ENCODE measurements at regions not wholly inside any gene's neighbourhood (a gene's known extent, or its start where the extent isn't known, plus 50 kb on each side); places are given as distances from the start of the nearest gene placed in this dataset.

DNA sequence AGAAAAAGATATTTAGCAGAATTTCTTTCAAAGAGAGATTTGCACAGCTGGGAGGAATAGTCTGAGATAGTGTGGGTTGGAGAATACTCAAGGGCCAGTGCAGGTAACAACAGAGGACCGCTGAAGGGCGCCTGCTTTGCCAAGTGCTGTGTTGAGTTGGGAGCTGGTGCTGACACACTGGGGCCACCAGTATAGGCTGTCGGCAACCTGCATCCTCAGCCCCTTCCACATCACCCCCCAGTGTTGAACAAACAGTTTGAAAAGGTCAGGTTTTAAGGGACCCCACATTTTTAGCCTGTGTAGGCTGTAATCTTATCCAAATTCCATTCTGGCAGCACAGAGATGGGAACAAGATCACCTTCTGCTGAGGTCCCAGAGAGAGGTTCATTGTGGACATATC lies 96.6 kb downstream of the ABHD5 start:
- no peak for DNase-seq (ENCODE audit: extremely low read depth, insufficient read length)
- TF ChIP-seq, protein P1, sequence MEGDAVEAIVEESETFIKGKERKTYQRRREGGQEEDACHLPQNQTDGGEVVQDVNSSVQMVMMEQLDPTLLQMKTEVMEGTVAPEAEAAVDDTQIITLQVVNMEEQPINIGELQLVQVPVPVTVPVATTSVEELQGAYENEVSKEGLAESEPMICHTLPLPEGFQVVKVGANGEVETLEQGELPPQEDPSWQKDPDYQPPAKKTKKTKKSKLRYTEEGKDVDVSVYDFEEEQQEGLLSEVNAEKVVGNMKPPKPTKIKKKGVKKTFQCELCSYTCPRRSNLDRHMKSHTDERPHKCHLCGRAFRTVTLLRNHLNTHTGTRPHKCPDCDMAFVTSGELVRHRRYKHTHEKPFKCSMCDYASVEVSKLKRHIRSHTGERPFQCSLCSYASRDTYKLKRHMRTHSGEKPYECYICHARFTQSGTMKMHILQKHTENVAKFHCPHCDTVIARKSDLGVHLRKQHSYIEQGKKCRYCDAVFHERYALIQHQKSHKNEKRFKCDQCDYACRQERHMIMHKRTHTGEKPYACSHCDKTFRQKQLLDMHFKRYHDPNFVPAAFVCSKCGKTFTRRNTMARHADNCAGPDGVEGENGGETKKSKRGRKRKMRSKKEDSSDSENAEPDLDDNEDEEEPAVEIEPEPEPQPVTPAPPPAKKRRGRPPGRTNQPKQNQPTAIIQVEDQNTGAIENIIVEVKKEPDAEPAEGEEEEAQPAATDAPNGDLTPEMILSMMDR (IDR thresholded peaks at IDR 0.05; ENCODE audit: insufficient read depth, low read length, poor library complexity, severe bottlenecking): no peak
- no peaks in the 10 kb centered on the region; the same call in none of the 2 replicates for H3K27me3 ChIP-seq (replicated peaks; ENCODE audit: control insufficient read depth, insufficient read depth, low read length)
- H3K4me3 ChIP-seq (replicated peaks; ENCODE audit: low read depth, low read length): no peak overlapping the region
- H3K36me3 ChIP-seq (ENCODE audit: control insufficient read depth, insufficient read depth, low read length): no peaks in the 10 kb centered on the region

DNA sequence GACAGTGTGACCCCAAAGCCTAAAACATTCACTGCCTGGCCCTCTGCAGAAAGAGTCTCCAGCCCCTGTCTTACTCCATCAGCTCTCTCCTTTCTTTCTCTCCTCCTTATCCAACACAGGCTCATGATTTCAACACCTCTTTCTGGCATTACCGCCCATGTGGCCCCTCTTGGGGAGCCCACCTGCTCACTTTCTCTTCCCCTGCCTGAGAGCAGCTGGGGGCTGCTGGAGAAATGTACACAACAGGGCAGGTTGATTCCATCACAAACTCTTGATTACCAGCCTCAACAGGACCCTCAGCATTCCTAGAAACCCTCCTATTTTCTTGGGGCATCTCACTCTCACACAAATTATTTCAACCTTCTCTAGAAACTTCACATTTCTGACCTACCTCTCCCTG lies 98.3 kb downstream of the ABHD5 start:
- no peak overlapping the region for H3K4me3 ChIP-seq (replicated peaks; ENCODE audit: low read depth, low read length)
- H3K36me3 ChIP-seq (ENCODE audit: control insufficient read depth, insufficient read depth, low read length): no peaks in the 10 kb centered on the region
- TF ChIP-seq, protein P1 (IDR thresholded peaks at IDR 0.05; ENCODE audit: insufficient read depth, low read length, poor library complexity, severe bottlenecking): no peak
- no peak for DNase-seq (ENCODE audit: extremely low read depth, insufficient read length)
- no peaks in the 10 kb centered on the region; the same call in none of the 2 replicates for H3K27me3 ChIP-seq (replicated peaks; ENCODE audit: control insufficient read depth, insufficient read depth, low read length)

DNA sequence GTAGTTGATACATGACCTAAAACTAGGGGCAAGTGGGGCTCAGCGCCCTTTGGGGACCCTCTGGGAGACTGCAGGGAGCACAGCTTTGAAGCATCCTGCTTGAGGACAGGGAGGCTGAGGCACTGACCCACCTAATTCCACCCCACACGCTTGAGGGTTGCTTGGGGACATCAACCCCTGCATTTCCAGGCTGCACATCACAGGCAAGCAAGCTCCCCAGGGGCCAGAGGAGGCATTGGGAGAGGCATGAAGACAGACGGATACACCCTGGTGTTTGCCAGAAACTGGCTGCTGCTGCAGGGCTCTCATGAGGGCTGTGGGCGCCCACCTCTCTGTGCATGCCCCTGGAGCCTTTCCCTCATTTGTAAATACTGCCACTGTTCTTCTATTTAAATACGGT lies 99.3 kb downstream of the ABHD5 start:
- Histone ChIP-seq H3K27me3 (replicated peaks; ENCODE audit: control insufficient read depth, insufficient read depth, low read length) (no peaks in the 10 kb centered on the region; the same call in none of the 2 replicates), H3K36me3 (ENCODE audit: control insufficient read depth, insufficient read depth, low read length) (no peaks in the 10 kb centered on the region), H3K4me3 (replicated peaks; ENCODE audit: low read depth, low read length) (no peak overlapping the region)
- TF ChIP-seq, protein P1 (IDR thresholded peaks at IDR 0.05; ENCODE audit: insufficient read depth, low read length, poor library complexity, severe bottlenecking): no peak
- DNase-seq (ENCODE audit: extremely low read depth, insufficient read length): no peak

DNA sequence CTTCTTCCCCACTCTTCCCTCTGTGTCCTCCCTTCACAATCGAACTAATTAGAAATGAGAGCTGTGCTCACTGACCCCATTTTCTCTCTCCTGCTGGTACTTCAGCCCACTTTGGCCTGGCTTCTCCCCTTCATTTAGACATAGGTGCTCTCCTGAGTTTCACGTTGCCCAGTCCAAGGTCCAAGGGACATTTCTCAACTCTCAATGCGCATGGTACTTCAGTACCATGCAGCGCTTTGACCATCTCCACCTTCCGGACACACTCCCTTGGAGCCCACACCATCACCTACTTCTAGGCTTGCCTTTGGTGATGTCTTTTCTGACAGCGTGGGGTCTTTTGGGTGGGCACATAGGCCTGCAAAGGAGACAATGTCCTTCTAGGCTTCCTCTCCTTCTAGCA lies 99.7 kb downstream of the ABHD5 start:
- Histone ChIP-seq H3K36me3 (ENCODE audit: control insufficient read depth, insufficient read depth, low read length) (no peaks in the 10 kb centered on the region), H3K4me3 (replicated peaks; ENCODE audit: low read depth, low read length) (no peak overlapping the region), H3K27me3 (replicated peaks; ENCODE audit: control insufficient read depth, insufficient read depth, low read length) (no peaks in the 10 kb centered on the region; the same call in none of the 2 replicates)
- TF ChIP-seq, protein P1 (IDR thresholded peaks at IDR 0.05; ENCODE audit: insufficient read depth, low read length, poor library complexity, severe bottlenecking): no peak
- DNase-seq (ENCODE audit: extremely low read depth, insufficient read length): no peak

DNA sequence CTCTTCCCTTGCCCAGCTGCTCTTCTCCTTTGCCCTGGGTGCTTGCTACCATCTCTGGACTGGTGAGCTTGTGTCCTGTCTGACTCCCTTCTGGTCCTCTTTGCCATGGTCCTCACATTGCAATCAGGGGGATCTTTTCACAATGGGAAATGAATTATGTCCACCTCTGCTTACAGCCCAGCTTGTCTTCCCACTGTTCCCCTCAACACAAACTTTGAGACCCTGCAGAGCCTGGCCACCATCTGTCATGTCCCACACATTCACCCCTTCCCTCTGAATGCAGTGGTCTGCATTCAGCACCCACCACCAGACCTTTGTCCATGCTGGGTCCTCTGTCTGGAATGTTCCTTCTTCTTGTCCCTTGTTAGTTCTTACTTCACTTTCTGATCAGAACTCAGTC lies 100.5 kb downstream of the ABHD5 start:
- H3K36me3 ChIP-seq (ENCODE audit: control insufficient read depth, insufficient read depth, low read length): no peaks in the 10 kb centered on the region
- H3K27me3 ChIP-seq (replicated peaks; ENCODE audit: control insufficient read depth, insufficient read depth, low read length): no peaks in the 10 kb centered on the region; the same call in none of the 2 replicates
- no peak overlapping the region for H3K4me3 ChIP-seq (replicated peaks; ENCODE audit: low read depth, low read length)
- TF ChIP-seq, protein P1 (IDR thresholded peaks at IDR 0.05; ENCODE audit: insufficient read depth, low read length, poor library complexity, severe bottlenecking): no peak
- DNase-seq (ENCODE audit: extremely low read depth, insufficient read length): no peak

DNA sequence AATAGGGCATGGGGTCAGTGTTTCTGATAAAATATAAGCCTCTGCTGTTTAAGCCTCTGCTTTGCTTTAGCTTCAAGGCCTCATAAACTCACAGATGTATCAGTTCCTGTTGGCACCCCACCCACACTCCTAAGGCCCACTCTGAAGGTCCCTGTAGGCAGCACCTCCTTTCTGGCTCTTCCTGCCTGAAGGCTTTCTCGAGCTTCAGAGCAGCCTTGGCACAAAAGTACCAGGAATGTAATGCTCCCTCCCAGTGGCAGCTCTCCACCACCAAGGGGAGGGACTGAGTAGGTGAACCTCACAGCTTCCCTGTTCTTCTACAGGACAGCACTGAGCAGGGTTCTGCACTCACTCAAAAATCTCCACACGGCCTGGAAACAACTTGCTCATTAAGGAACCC lies 102.2 kb downstream of the ABHD5 start:
- TF ChIP-seq, protein P1 (IDR thresholded peaks at IDR 0.05; ENCODE audit: insufficient read depth, low read length, poor library complexity, severe bottlenecking): no peak
- Histone ChIP-seq H3K27me3 (replicated peaks; ENCODE audit: control insufficient read depth, insufficient read depth, low read length) (no peaks in the 10 kb centered on the region; the same call in none of the 2 replicates), H3K4me3 (replicated peaks; ENCODE audit: low read depth, low read length) (no peak overlapping the region), H3K36me3 (ENCODE audit: control insufficient read depth, insufficient read depth, low read length) (no peaks in the 10 kb centered on the region)
- DNase-seq (ENCODE audit: extremely low read depth, insufficient read length): no peak
